WI38 (cell line): ENCODE measurements at regions not wholly inside any gene's neighbourhood (a gene's known extent, or its start where the extent isn't known, plus 50 kb on each side); places are given as distances from the start of the nearest gene placed in this dataset.

Source experiments
- H3K4me3 ChIP-seq: 2 replicates; pipeline ENCODE4 v1.5.1; 2011; ENCODE audit warnings: low read depth, mild to moderate bottlenecking, control low read depth, low read length
- CTCF ChIP-seq: IDR thresholded peaks from 2 replicates; pipeline ENCODE4 v1.5.1; 2012; ENCODE audit warnings: low read depth, mild to moderate bottlenecking, control low read depth, low read length

- H3K4me3 ChIP-seq, result no peak overlapping the region
- TF ChIP-seq CTCF, result no peak
These were observed 96.3 kb downstream of the NHLRC3 start for GRCh38 chr13:39134574-39134973.

GRCh38 chr13:39144391-39144790 lies 106.1 kb downstream of the NHLRC3 start:
- TF ChIP-seq CTCF, result no peak
- no peak overlapping the region for H3K4me3 ChIP-seq

- peak; percentile 80 for TF ChIP-seq CTCF
- H3K4me3 ChIP-seq, result no peak overlapping the region
These were observed 106.8 kb downstream of the NHLRC3 start for GRCh38 chr13:39144941-39145533.

- H3K4me3 ChIP-seq, result no peak overlapping the region
- TF ChIP-seq CTCF, result no peak
These were observed 110.3 kb downstream of the NHLRC3 start for GRCh38 chr13:39148513-39148961.

GRCh38 chr13:39149896-39150295 lies 111.6 kb downstream of the NHLRC3 start:
- H3K4me3 ChIP-seq, result no peak overlapping the region
- no peak for TF ChIP-seq CTCF

- TF ChIP-seq CTCF, result no peak
- H3K4me3 ChIP-seq, result no peak overlapping the region
These were observed 115.8 kb downstream of the NHLRC3 start for GRCh38 chr13:39154041-39154440.

GRCh38 chr13:39159393-39159792 lies 121.1 kb downstream of the NHLRC3 start:
- H3K4me3 ChIP-seq, result no peak overlapping the region
- TF ChIP-seq CTCF, result no peak
